K562 (cell line): ENCODE measurements at regions not wholly inside any gene's neighbourhood (a gene's known extent, or its start where the extent isn't known, plus 50 kb on each side); places are given as distances from the start of the nearest gene placed in this dataset.

Experiments
- ATAC-seq: fragments of 200-7000 bp; cut with Tn5 transposase; 3 replicates; pipeline ENCODE4 v1.9.1; 2020; ENCODE audit warnings: moderate library complexity
- BruUV-seq: library from RNA; stranded (reverse); fragments of 400-500 nt; replicated peaks from 2 replicates; lab custom pipeline; 2021; lab: Mats Ljungman, UMichigan
- CTCF ChIA-PET: fragments of 300-600 bp; formaldehyde crosslinking; extraction: SDS; loops from one replicate; lab custom pipeline; 2021; ENCODE audit warnings: low intra/inter-chr PET ratio; lab: Yijun Ruan, JAX
- POLR2A ChIA-PET: fragments of 300-600, 350-650 bp; sonication (Branson Sonifier 250); formaldehyde crosslinking; extraction: SDS; loops from one replicate; lab custom pipeline; 2021; ENCODE audit warnings: antibody characterized with exemption, inconsistent platforms; lab: Yijun Ruan, JAX
- DNase-seq, 4 experiments: peaks; one replicate each; pipeline versions ENCODE4 v3.0.0 to v3.0.0-alpha.2; 2011 to 2018; ENCODE audit warnings: low spot score in 3 of 4, mixed read lengths in 3 of 4; ENCODE audit errors: extremely low read depth in 1 of 4
- FAIRE-seq: peaks from 2 replicates; lab custom pipeline; 2011; peaks lifted over from hg19 to GRCh38; lab: Jason Lieb, UNC
- H2AFZ ChIP-seq: 2 replicates; pipeline ENCODE4 v1.6.0; 2011; ENCODE audit warnings: low read depth, low read length, control low read depth, inconsistent platforms
- H3K27ac ChIP-seq: fragments of 200-600 bp; 3 replicates; pipeline ENCODE4 v1.8.0; 2011; ENCODE audit warnings: low read depth, mild to moderate bottlenecking, control low read depth, inconsistent platforms, low read length, moderate library complexity, mixed read lengths; ENCODE audit errors: extremely low read depth
- H3K27me3 ChIP-seq, 2 experiments: fragments of 300-600 bp in 1 of 2; 2 replicates in 1 of 2; 3 replicates in 1 of 2; pipeline versions ENCODE4 v1.6.0 to v1.8.0; 2011; ENCODE audit warnings: inconsistent platforms in 2 of 2, low read length in 2 of 2, mild to moderate bottlenecking in 1 of 2, mixed read lengths in 1 of 2, moderate library complexity in 1 of 2; ENCODE audit not compliant: control insufficient read depth in 2 of 2, insufficient read depth in 2 of 2
- H3K36me3 ChIP-seq: fragments of 300-600 bp; 3 replicates; pipeline ENCODE4 v1.8.0; 2011; ENCODE audit warnings: mild to moderate bottlenecking, low read length, inconsistent platforms; ENCODE audit not compliant: control insufficient read depth, insufficient read depth
- H3K4me1 ChIP-seq, 2 experiments: fragments of 200-600 bp in 1 of 2; replicated peaks in 1 of 2; 2 replicates in 1 of 2; 3 replicates in 1 of 2; pipeline versions ENCODE4 v1.5.1 to v1.8.0; 2011; ENCODE audit warnings: inconsistent platforms in 2 of 2, low read length in 2 of 2, mild to moderate bottlenecking in 1 of 2, mixed read lengths in 1 of 2, moderate library complexity in 1 of 2; ENCODE audit not compliant: control insufficient read depth in 2 of 2, insufficient read depth in 2 of 2
- H3K4me2 ChIP-seq: 2 replicates; pipeline ENCODE4 v1.6.1; 2011; ENCODE audit warnings: low read length, control low read depth, inconsistent platforms, mixed read lengths; ENCODE audit not compliant: insufficient read depth
- H3K4me3 ChIP-seq: fragments of 200-600 bp; sonication (generic), shearing (Covaris generic); 2 replicates; pipeline ENCODE4 v1.5.1; 2016; ENCODE audit warnings: control low read depth, inconsistent platforms
- H3K79me2 ChIP-seq: fragments of 200-600 bp; 3 replicates; pipeline ENCODE4 v1.8.0; 2011; ENCODE audit warnings: low read length, inconsistent platforms; ENCODE audit not compliant: control insufficient read depth, insufficient read depth
- H3K9ac ChIP-seq, 2 experiments: 2 replicates each; pipeline versions ENCODE4 v1.6.0 to v1.6.1; 2011; ENCODE audit warnings: low read depth in 2 of 2, low read length in 2 of 2, control low read depth in 1 of 2, inconsistent platforms in 1 of 2, mild to moderate bottlenecking in 1 of 2, mixed read lengths in 1 of 2; ENCODE audit not compliant: insufficient read depth in 1 of 2
- H3K9me1 ChIP-seq: one replicate; pipeline ENCODE4 v1.6.0; 2011; ENCODE audit warnings: inconsistent platforms, mild to moderate bottlenecking, low read length, moderate library complexity; ENCODE audit not compliant: control insufficient read depth, insufficient read depth
- H3K9me3 ChIP-seq: replicated peaks from 2 replicates; pipeline ENCODE4 v1.5.1; 2011; ENCODE audit warnings: low read depth, low read length, inconsistent platforms; ENCODE audit not compliant: control insufficient read depth, insufficient read depth
- H4K20me1 ChIP-seq: replicated peaks from 2 replicates; pipeline ENCODE4 v1.6.1; 2011; ENCODE audit warnings: low read length, inconsistent platforms, mixed read lengths; ENCODE audit not compliant: control insufficient read depth, insufficient read depth
- BMI1 ChIP-seq: fragments of 150-350 bp; IDR thresholded peaks from 2 replicates; pipeline ENCODE4 v1.6.1; 2014; ENCODE audit warnings: low read length
- ERF ChIP-seq: fragments of 450-650 bp; formaldehyde crosslinking; IDR thresholded peaks from 2 replicates; pipeline ENCODE4 v1.4.0; 2020; ENCODE audit warnings: mild to moderate bottlenecking, mixed read lengths
- FOXK1 ChIP-seq: sonication (generic); formaldehyde crosslinking; IDR thresholded peaks from 2 replicates; pipeline ENCODE4 v1.8.0; 2022; ENCODE audit warnings: missing genetic modification reagents, mild to moderate bottlenecking, borderline replicate concordance
- MBD1 ChIP-seq: fragments of 250-450 bp; sonication (Bioruptor Pico); IDR thresholded peaks from 2 replicates; pipeline ENCODE4 v1.8.0; 2022; ENCODE audit warnings: inconsistent platforms
- NFYB ChIP-seq: IDR thresholded peaks from 2 replicates; pipeline ENCODE4 v1.6.1; 2011; ENCODE audit warnings: mild to moderate bottlenecking, moderate library complexity; ENCODE audit not compliant: insufficient read length; ENCODE audit errors: extremely low read depth
- SNRNP70 ChIP-seq: fragments of 200-400 bp; formaldehyde crosslinking; optimal IDR thresholded peaks from 2 replicates; pipeline ENCODE3; 2017; ENCODE audit warnings: low read depth, low read length
- TSHZ1 ChIP-seq: fragments of 250-450 bp; sonication (Bioruptor Pico); IDR thresholded peaks from 2 replicates; pipeline ENCODE4 v1.4.0; 2020; ENCODE audit warnings: mild to moderate bottlenecking, moderate library complexity
- ZBTB1 ChIP-seq: sonication (generic); formaldehyde crosslinking; IDR thresholded peaks from 2 replicates; pipeline ENCODE4 v1.8.1; 2023; ENCODE audit warnings: missing genetic modification reagents, low read depth, mild to moderate bottlenecking, borderline replicate concordance
- ZC3H11A ChIP-seq: IDR thresholded peaks from 2 replicates; pipeline ENCODE4 v1.6.1; 2012; ENCODE audit warnings: low read depth, low read length, improper control_type of control experiment
- ZFP30 ChIP-seq: fragments of 250-450 bp; sonication (Bioruptor Pico); IDR thresholded peaks from 2 replicates; pipeline ENCODE4 v1.8.0; 2022; ENCODE audit warnings: moderate library complexity, mild to moderate bottlenecking, inconsistent platforms, borderline replicate concordance
- ZNF282 ChIP-seq: sonication (generic); formaldehyde crosslinking; IDR thresholded peaks from 2 replicates; pipeline ENCODE4 v1.8.1; 2023; ENCODE audit warnings: missing genetic modification reagents
- ZNF316 ChIP-seq: fragments of 450-650 bp; IDR thresholded peaks from 2 replicates; pipeline ENCODE4 v1.6.1; 2016
- WGBS: fragments of 100-300 bp; shearing (Covaris generic); methylation state at CpG from one replicate; pipeline ENCODE4 v1.1.6; 2016; ENCODE audit warnings: low coverage, mixed read lengths; ENCODE audit not compliant: insufficient coverage; ENCODE audit errors: missing lambda C conversion rate; 5-methylcytosine and 5-hydroxymethylcytosine counted together
- in situ Hi-C: fragments of 300-500 bp; cut with MboI; formaldehyde crosslinking; loops from 4 replicates; pipeline ENCODE4 v1.15.0; 2018; ENCODE audit warnings: inconsistent platforms, mixed read lengths
- intact Hi-C: fragments of 100-400 bp; cut with micrococcal nuclease; formaldehyde crosslinking; loops from 2 replicates; pipeline ENCODE4 v1.14.2; 2022
- TF ChIP-seq, protein P1 (sequence below): fragments of 250-450 bp; sonication (Bioruptor Pico); IDR thresholded peaks from 2 replicates; pipeline ENCODE4 v1.5.0; 2020; ENCODE audit warnings: mild to moderate bottlenecking, borderline replicate concordance
- TF ChIP-seq, protein P2 (sequence below): sonication (generic); formaldehyde crosslinking; IDR thresholded peaks from 2 replicates; pipeline ENCODE4 v1.8.0; 2022; ENCODE audit warnings: mild to moderate bottlenecking, low read depth, missing genetic modification reagents

- TF ChIP-seq, protein P1, sequence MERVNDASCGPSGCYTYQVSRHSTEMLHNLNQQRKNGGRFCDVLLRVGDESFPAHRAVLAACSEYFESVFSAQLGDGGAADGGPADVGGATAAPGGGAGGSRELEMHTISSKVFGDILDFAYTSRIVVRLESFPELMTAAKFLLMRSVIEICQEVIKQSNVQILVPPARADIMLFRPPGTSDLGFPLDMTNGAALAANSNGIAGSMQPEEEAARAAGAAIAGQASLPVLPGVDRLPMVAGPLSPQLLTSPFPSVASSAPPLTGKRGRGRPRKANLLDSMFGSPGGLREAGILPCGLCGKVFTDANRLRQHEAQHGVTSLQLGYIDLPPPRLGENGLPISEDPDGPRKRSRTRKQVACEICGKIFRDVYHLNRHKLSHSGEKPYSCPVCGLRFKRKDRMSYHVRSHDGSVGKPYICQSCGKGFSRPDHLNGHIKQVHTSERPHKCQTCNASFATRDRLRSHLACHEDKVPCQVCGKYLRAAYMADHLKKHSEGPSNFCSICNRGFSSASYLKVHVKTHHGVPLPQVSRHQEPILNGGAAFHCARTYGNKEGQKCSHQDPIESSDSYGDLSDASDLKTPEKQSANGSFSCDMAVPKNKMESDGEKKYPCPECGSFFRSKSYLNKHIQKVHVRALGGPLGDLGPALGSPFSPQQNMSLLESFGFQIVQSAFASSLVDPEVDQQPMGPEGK (CRISPR knock-in tag), result no peak
Observed at GRCh38 chr4:96459105-96459504, 619.2 kb downstream of the PDHA2 start (continued).

- Histone ChIP-seq H3K9ac (no peak overlapping the region), H3K9me3 (no peaks in the 10 kb centered on the region), H3K4me3 (no peak overlapping the region), H3K4me2 (no peak overlapping the region), H3K4me1 (no peaks in the 10 kb centered on the region), H3K79me2 (no peaks in the 10 kb centered on the region), H3K9me1 (no peaks in the 10 kb centered on the region), H3K36me3 (no peaks in the 10 kb centered on the region), H3K27ac (no peak overlapping the region), H4K20me1 (no peaks in the 10 kb centered on the region), H3K27me3 (no peaks in the 10 kb centered on the region), H2AFZ (no peak overlapping the region)
- DNase-seq (no peak), ATAC-seq (no peak), FAIRE-seq (no peak)
- intact Hi-C loops, result no loop called here
- POLR2A ChIA-PET, result no interaction called here
- 0% methylated on average over 2 of the region's 2 CpGs for WGBS
- no TSS peak for BruUV-seq
- in situ Hi-C loops, result no loop called here
- CTCF ChIA-PET, result no interaction called here
- no peak for TF ChIP-seq ERF (CRISPR knock-in tag)
- TF ChIP-seq NFYB, result no peak
- TF ChIP-seq ZNF282 (CRISPR knock-in tag), result no peak
- peak; percentile 58 for TF ChIP-seq ZNF316
- TF ChIP-seq, protein P2, sequence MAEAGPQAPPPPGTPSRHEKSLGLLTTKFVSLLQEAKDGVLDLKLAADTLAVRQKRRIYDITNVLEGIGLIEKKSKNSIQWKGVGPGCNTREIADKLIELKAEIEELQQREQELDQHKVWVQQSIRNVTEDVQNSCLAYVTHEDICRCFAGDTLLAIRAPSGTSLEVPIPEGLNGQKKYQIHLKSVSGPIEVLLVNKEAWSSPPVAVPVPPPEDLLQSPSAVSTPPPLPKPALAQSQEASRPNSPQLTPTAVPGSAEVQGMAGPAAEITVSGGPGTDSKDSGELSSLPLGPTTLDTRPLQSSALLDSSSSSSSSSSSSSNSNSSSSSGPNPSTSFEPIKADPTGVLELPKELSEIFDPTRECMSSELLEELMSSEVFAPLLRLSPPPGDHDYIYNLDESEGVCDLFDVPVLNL, result no peak
- no peak for TF ChIP-seq TSHZ1 (CRISPR knock-in tag)
- no peak for TF ChIP-seq MBD1
- TF ChIP-seq ZBTB1 (CRISPR knock-in tag), result no peak
- no peak for TF ChIP-seq ZC3H11A
- no peak for TF ChIP-seq BMI1
- no peak for TF ChIP-seq ZFP30
- no peak for TF ChIP-seq FOXK1 (CRISPR knock-in tag)
- no peak for TF ChIP-seq SNRNP70
Observed at GRCh38 chr4:96465834-96466233, 625.9 kb downstream of the PDHA2 start.
